Neuronal stem cell (in vitro differentiated cells): ENCODE measurements at regions not wholly inside any gene's neighbourhood (a gene's known extent, or its start where the extent isn't known, plus 50 kb on each side); places are given as distances from the start of the nearest gene placed in this dataset.
A peak's percentile ranks its signal among the peaks of the same experiment; 100 is the strongest.
"Not testable (repeated sequence)": the region's sequence is repeated elsewhere in the genome, so short reads cannot be mapped to it uniquely, and the experiment has no call there.

Source experiments
- DNase-seq: peaks from one replicate; pipeline ENCODE4 v3.0.0-alpha.2; 2013; ENCODE audit warnings: low spot score
- H2AFZ ChIP-seq: one replicate; pipeline ENCODE4 v1.6.1; 2013; ENCODE audit warnings: mild to moderate bottlenecking, low read length, inconsistent platforms
- H2AK5ac ChIP-seq: 2 replicates; pipeline ENCODE4 v1.6.1; 2013; ENCODE audit warnings: low read depth, mild to moderate bottlenecking, inconsistent platforms, low read length, moderate library complexity, mixed read lengths
- H2BK120ac ChIP-seq: 2 replicates; pipeline ENCODE4 v1.6.1; 2013; ENCODE audit warnings: low read depth, mild to moderate bottlenecking, inconsistent platforms, low read length, moderate library complexity, mixed read lengths
- H2BK12ac ChIP-seq: one replicate; pipeline ENCODE4 v1.6.1; 2013; ENCODE audit warnings: low read length, inconsistent platforms
- H2BK15ac ChIP-seq: 2 replicates; pipeline ENCODE4 v1.6.1; 2013; ENCODE audit warnings: mild to moderate bottlenecking, low read length, inconsistent platforms, mixed read lengths
- H2BK5ac ChIP-seq: one replicate; pipeline ENCODE4 v1.6.1; 2013; ENCODE audit warnings: inconsistent platforms, mild to moderate bottlenecking, low read length, moderate library complexity
- H3K14ac ChIP-seq: one replicate; pipeline ENCODE4 v1.6.1; 2013; ENCODE audit warnings: low read length, inconsistent platforms
- H3K18ac ChIP-seq: 2 replicates; pipeline ENCODE4 v1.6.1; 2013; ENCODE audit warnings: low read length, inconsistent platforms
- H3K23ac ChIP-seq: 2 replicates; pipeline ENCODE4 v1.6.1; 2013; ENCODE audit warnings: low read depth, mild to moderate bottlenecking, mixed read lengths, low read length, inconsistent platforms; ENCODE audit not compliant: poor library complexity
- H3K27ac ChIP-seq: replicated peaks from 3 replicates; pipeline ENCODE4 v1.5.1; 2013; ENCODE audit warnings: low read length, inconsistent platforms
- H3K27me3 ChIP-seq, 3 experiments: 2 replicates each; pipeline ENCODE4 v1.6.1; 2013; ENCODE audit warnings: low read length in 3 of 3, mild to moderate bottlenecking in 2 of 3, inconsistent platforms in 1 of 3, low read depth in 1 of 3, mixed read lengths in 1 of 3, moderate library complexity in 1 of 3; ENCODE audit not compliant: control insufficient read depth in 3 of 3, insufficient read depth in 3 of 3
- H3K36me3 ChIP-seq, 2 donors: replicated peaks in 1 of 2; 2 replicates each; pipeline ENCODE4 v1.6.1; 2013; ENCODE audit warnings: low read length in 2 of 2; ENCODE audit not compliant: control insufficient read depth in 2 of 2, insufficient read depth in 2 of 2
- H3K4ac ChIP-seq: 2 replicates; pipeline ENCODE4 v1.6.1; 2013; ENCODE audit warnings: inconsistent platforms, mild to moderate bottlenecking, low read length, moderate library complexity
- H3K4me1 ChIP-seq, 2 donors: 1 replicate in 1 of 2; 2 replicates in 1 of 2; pipeline ENCODE4 v1.6.1; 2013; ENCODE audit warnings: low read length in 2 of 2, low read depth in 1 of 2; ENCODE audit not compliant: control insufficient read depth in 2 of 2, insufficient read depth in 1 of 2
- H3K4me2 ChIP-seq: one replicate; pipeline ENCODE4 v1.6.1; 2013; ENCODE audit warnings: mild to moderate bottlenecking, low read length, inconsistent platforms; ENCODE audit not compliant: insufficient read depth, poor library complexity, severe bottlenecking
- H3K4me3 ChIP-seq, 2 donors: 2 replicates each; pipeline ENCODE4 v1.5.1; 2013; ENCODE audit warnings: low read length in 2 of 2, mild to moderate bottlenecking in 2 of 2, inconsistent platforms in 1 of 2, moderate library complexity in 1 of 2
- H3K79me1 ChIP-seq: one replicate; pipeline ENCODE4 v1.6.1; 2013; ENCODE audit warnings: low read depth, mild to moderate bottlenecking, inconsistent platforms, low read length, moderate library complexity
- H3K9ac ChIP-seq: one replicate; pipeline ENCODE4 v1.6.1; 2013; ENCODE audit warnings: mild to moderate bottlenecking, low read depth, low read length, inconsistent platforms; ENCODE audit not compliant: poor library complexity
- H3K9me3 ChIP-seq, 2 donors: replicated peaks in 1 of 2; 2 replicates each; pipeline versions ENCODE3 to v1.6.1; 2013; ENCODE audit warnings: low read length in 2 of 2, mild to moderate bottlenecking in 2 of 2, inconsistent platforms in 1 of 2, low read depth in 1 of 2, mixed read lengths in 1 of 2, moderate library complexity in 1 of 2; ENCODE audit not compliant: control insufficient read depth in 2 of 2, insufficient read depth in 1 of 2
- H4K8ac ChIP-seq: one replicate; pipeline ENCODE4 v1.6.1; 2013; ENCODE audit warnings: low read depth, mild to moderate bottlenecking, inconsistent platforms, low read length, moderate library complexity
- H4K91ac ChIP-seq: one replicate; pipeline ENCODE4 v1.6.1; 2013; ENCODE audit warnings: low read length, low read depth, mild to moderate bottlenecking, inconsistent platforms; ENCODE audit not compliant: poor library complexity
- WGBS, 2 donors: extraction: QIAGEN DNeasy Blood & Tissue Kit; methylation state at CpG; one replicate each; pipeline ENCODE4 v1.1.7; 2013; ENCODE audit warnings: missing lambda C conversion rate in 2 of 2, mixed read lengths in 1 of 2; ENCODE audit not compliant: insufficient read length in 2 of 2, insufficient replicate concordance in 1 of 2; ENCODE audit errors: extremely low coverage in 2 of 2; 5-methylcytosine and 5-hydroxymethylcytosine counted together

DNA sequence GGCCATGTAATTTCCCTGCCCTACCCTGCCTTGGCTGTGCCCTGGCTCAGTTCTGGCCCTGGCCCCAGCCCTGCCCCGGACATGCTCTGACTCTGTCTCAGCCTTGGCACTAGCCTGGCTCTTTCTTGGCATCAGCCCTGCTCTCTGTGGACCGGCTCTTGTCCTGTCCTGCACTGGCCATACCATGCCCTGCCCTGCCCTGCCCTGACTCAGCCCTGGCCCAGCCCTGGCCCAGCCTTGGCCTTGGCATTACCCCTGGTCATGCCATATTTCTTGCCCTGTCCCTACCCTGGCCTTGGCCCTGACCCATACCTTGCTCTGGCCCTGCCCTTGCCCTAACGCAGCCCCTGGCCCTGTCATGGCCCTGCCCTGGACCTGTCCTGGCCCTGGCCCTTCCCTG lies 643.9 kb downstream of the ZNF37A start:
- not testable (repeated sequence) for H3K4ac ChIP-seq, H3K9ac ChIP-seq, H3K36me3 ChIP-seq, H4K91ac ChIP-seq, H3K27me3 ChIP-seq, H3K4me2 ChIP-seq, H2AK5ac ChIP-seq, H3K14ac ChIP-seq, H3K4me1 ChIP-seq, H2BK5ac ChIP-seq, H2BK120ac ChIP-seq, H3K9me3 ChIP-seq, H3K18ac ChIP-seq, H4K8ac ChIP-seq, H2BK15ac ChIP-seq, H3K23ac ChIP-seq, DNase-seq, H2BK12ac ChIP-seq, H3K27ac ChIP-seq, H3K79me1 ChIP-seq, H2AFZ ChIP-seq, H3K4me3 ChIP-seq
- WGBS, 2 donors: no CpG with 5 or more reads among the region's 3 CpGs

DNA sequence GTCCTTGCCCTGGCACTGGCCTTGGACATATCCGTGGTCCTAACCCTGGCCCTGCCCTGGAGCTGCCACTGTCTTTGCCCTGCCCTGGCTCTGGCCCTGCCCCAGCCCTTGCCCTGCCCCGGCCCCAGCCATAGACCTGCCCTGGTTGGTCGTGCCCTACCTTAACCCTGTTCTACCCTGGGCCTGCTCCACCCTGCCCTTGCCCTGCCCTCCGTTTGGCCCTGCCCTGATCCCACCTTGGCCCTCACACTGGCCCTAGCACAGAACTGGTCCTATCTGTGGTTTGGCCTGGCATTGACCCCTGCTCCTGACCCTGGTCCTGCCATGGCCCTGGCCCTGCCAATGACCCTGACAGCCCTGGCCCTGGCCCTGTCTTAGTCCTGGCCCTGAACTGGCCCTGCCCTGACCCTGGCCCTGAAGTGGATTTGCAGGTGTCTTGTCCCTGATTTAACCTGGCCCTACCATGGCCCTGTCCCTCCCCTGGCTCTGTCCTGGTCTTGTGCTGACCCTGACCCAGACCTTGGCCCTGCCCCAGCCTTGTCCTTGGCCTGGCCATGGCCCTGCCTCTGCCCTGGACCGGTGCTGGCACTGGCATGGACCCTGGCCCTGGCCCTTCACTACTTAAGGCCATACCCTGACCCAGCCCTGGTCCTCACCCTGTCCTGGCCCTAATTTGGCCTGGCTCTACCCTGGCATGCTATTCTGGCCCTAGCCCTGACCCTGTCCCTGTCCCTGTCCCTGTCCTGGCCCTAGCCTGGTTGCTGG lies 645.1 kb downstream of the ZNF37A start:
- not testable (repeated sequence) for H3K79me1 ChIP-seq, H2BK15ac ChIP-seq, H3K14ac ChIP-seq, H3K27me3 ChIP-seq, H3K18ac ChIP-seq, H3K4me3 ChIP-seq, H3K9me3 ChIP-seq, H3K4me1 ChIP-seq, H3K4me2 ChIP-seq, H2BK5ac ChIP-seq, H3K4ac ChIP-seq, H4K8ac ChIP-seq, H4K91ac ChIP-seq, H2AK5ac ChIP-seq, DNase-seq, H3K36me3 ChIP-seq, H3K23ac ChIP-seq, H2BK120ac ChIP-seq, H3K27ac ChIP-seq, H2BK12ac ChIP-seq, H2AFZ ChIP-seq
- H3K9ac ChIP-seq: peak overlapping the region; percentile 63
- WGBS, 2 donors: no CpG with 5 or more reads among the region's 5 CpGs

- Histone ChIP-seq H3K27ac (no peak overlapping the region), H2AFZ (no peak overlapping the region), H3K9ac (no peak overlapping the region), H3K79me1 (peaks cover 2% of the 10 kb centered on the region), H3K9me3 (peaks cover 0 to 2% of the 10 kb centered on the region in 2 donors), H2BK5ac (no peak overlapping the region), H3K27me3 (no peaks in the 10 kb centered on the region), H2BK120ac (no peak overlapping the region), H3K18ac (no peak overlapping the region), H2BK12ac (no peak overlapping the region), H3K4me1 (no peaks in the 10 kb centered on the region), H2BK15ac (no peak overlapping the region), H3K4me2 (no peak overlapping the region), H3K36me3 (no peaks in the 10 kb centered on the region), H3K23ac (no peak overlapping the region), H4K91ac (no peak overlapping the region), H3K4ac (no peak overlapping the region), H2AK5ac (no peak overlapping the region), H3K4me3 (no peak overlapping the region), H3K14ac (no peak overlapping the region), H4K8ac (no peak overlapping the region)
- DNase-seq: no peak
- no CpG with 5 or more reads among the region's 5 CpGs for WGBS, 2 donors
Observed at GRCh38 chr10:38740102-38740501, 646.0 kb downstream of the ZNF37A start.

GRCh38 chr10:38741226-38741625 lies 647.1 kb downstream of the ZNF37A start:
- Histone ChIP-seq H3K27me3 (no peaks in the 10 kb centered on the region), H3K4me1 (no peaks in the 10 kb centered on the region), H4K91ac (no peak overlapping the region), H3K9me3 (peaks cover 0 to 2% of the 10 kb centered on the region in 2 donors), H4K8ac (no peak overlapping the region), H3K27ac (no peak overlapping the region), H3K79me1 (peaks cover 2% of the 10 kb centered on the region), H3K4ac (no peak overlapping the region), H3K18ac (no peak overlapping the region), H3K36me3 (no peaks in the 10 kb centered on the region), H2BK12ac (no peak overlapping the region), H2BK15ac (no peak overlapping the region), H2AK5ac (no peak overlapping the region), H3K9ac (no peak overlapping the region), H3K14ac (no peak overlapping the region), H2BK120ac (no peak overlapping the region), H2AFZ (no peak overlapping the region), H2BK5ac (no peak overlapping the region), H3K4me2 (no peak overlapping the region), H3K4me3 (peak overlapping the region in 1 of 2 donors; percentile 44), H3K23ac (no peak overlapping the region)
- no peak for DNase-seq
- WGBS, 2 donors: no CpG with 5 or more reads among the region's 3 CpGs
